Parathyroid adenoma (tissue), 2 donors: ENCODE measurements at regions not wholly inside any gene's neighbourhood (a gene's known extent, or its start where the extent isn't known, plus 50 kb on each side); places are given as distances from the start of the nearest gene placed in this dataset.

Experiments
- H2AFZ ChIP-seq: fragments of 300-600 bp; sonication (generic); one replicate; pipeline ENCODE4 v1.7.0; 2017; ENCODE audit warnings: antibody characterized with exemption, mild to moderate bottlenecking
- H3K27ac ChIP-seq: fragments of 300-600 bp; sonication (generic); one replicate; pipeline ENCODE4 v1.7.0; 2017
- H3K27me3 ChIP-seq: fragments of 300-600 bp; sonication (generic); one replicate; pipeline ENCODE4 v1.7.0; 2017; ENCODE audit warnings: low read length; ENCODE audit not compliant: control insufficient read depth, insufficient read depth
- H3K36me3 ChIP-seq: fragments of 300-600 bp; sonication (generic); one replicate; pipeline ENCODE4 v1.7.0; 2017; ENCODE audit warnings: low read length; ENCODE audit not compliant: control insufficient read depth, insufficient read depth
- H3K4me1 ChIP-seq: fragments of 300-600 bp; sonication (generic); one replicate; pipeline ENCODE4 v1.7.0; 2017; ENCODE audit warnings: control low read depth
- H3K4me2 ChIP-seq: fragments of 300-600 bp; sonication (generic); one replicate; pipeline ENCODE4 v1.7.0; 2017; ENCODE audit warnings: low read length
- H3K4me3 ChIP-seq: fragments of 300-600 bp; sonication (generic); one replicate; pipeline ENCODE4 v1.7.0; 2017; ENCODE audit warnings: low read depth, low read length
- H3K79me2 ChIP-seq: fragments of 300-600 bp; sonication (generic); one replicate; pipeline ENCODE4 v1.7.0; 2017; ENCODE audit warnings: control low read depth
- H3K9ac ChIP-seq: fragments of 300-600 bp; sonication (generic); one replicate; pipeline ENCODE4 v1.7.0; 2017; ENCODE audit warnings: mild to moderate bottlenecking
- H3K9me3 ChIP-seq: fragments of 300-600 bp; sonication (generic); one replicate; pipeline ENCODE4 v1.7.0; 2017; ENCODE audit warnings: low read length; ENCODE audit not compliant: control insufficient read depth
- TF ChIP-seq, protein P1 (sequence below): fragments of 300-600 bp; sonication (generic); IDR thresholded peaks from one replicate; pipeline ENCODE4 v1.7.0; 2017; ENCODE audit warnings: antibody characterized with exemption, mild to moderate bottlenecking
- donor health status: primary hyperparathyroidism.

DNA sequence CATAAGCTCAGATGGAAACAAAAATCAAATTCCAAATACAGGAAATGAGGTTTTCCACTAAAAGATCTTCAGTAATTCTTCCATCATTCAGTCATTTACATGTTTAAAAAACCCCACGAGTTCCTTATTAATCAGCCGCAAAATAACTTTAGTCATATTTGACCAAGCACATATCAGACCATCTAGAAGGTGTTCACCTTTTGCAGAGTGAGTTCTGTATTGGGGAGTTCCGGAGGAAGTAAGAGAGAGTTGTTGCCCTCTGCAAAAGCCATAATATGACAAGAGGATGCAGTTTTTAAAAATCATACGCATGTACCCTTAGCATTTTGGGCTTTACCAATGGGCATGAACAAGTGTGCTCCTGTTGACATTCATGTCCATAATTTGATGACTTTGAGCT, 61.6 kb downstream of the CCR1 start:
- Histone ChIP-seq H3K9ac (no peak overlapping the region), H3K27me3 (no peaks in the 10 kb centered on the region), H3K36me3 (no peaks in the 10 kb centered on the region), H3K4me1 (no peaks in the 10 kb centered on the region), H3K79me2 (no peaks in the 10 kb centered on the region), H3K9me3 (no peaks in the 10 kb centered on the region), H3K4me2 (no peak overlapping the region), H3K27ac (no peak overlapping the region), H3K4me3 (no peak overlapping the region), H2AFZ (no peak overlapping the region)
- TF ChIP-seq, protein P1, sequence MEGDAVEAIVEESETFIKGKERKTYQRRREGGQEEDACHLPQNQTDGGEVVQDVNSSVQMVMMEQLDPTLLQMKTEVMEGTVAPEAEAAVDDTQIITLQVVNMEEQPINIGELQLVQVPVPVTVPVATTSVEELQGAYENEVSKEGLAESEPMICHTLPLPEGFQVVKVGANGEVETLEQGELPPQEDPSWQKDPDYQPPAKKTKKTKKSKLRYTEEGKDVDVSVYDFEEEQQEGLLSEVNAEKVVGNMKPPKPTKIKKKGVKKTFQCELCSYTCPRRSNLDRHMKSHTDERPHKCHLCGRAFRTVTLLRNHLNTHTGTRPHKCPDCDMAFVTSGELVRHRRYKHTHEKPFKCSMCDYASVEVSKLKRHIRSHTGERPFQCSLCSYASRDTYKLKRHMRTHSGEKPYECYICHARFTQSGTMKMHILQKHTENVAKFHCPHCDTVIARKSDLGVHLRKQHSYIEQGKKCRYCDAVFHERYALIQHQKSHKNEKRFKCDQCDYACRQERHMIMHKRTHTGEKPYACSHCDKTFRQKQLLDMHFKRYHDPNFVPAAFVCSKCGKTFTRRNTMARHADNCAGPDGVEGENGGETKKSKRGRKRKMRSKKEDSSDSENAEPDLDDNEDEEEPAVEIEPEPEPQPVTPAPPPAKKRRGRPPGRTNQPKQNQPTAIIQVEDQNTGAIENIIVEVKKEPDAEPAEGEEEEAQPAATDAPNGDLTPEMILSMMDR = no peak

DNA sequence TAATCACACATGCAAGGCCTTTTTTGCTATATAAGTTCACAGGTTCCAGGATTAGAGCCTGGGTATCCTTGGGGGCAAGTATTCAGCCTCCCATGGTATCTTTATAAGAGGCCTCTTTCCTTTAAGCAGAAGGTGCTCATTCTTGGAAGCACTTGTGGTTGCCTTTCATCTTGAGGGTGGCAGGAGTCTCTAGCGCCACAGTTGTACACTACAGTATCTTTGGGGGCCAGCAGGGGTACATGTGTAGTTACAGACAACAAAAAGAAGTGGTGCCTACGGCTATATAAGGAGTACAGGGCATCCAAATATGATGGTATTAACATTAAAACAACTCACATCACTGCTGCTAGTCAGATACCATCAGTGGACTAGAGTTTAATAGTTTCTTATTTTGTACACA, 62.1 kb downstream of the CCR1 start:
- TF ChIP-seq, protein P1 = no peak
- H2AFZ ChIP-seq = no peak overlapping the region
- H3K9ac ChIP-seq = no peak overlapping the region
- no peaks in the 10 kb centered on the region for H3K27me3 ChIP-seq
- no peaks in the 10 kb centered on the region for H3K79me2 ChIP-seq
- H3K27ac ChIP-seq = no peak overlapping the region
- no peaks in the 10 kb centered on the region for H3K36me3 ChIP-seq
- H3K4me3 ChIP-seq = no peak overlapping the region
- no peaks in the 10 kb centered on the region for H3K9me3 ChIP-seq
- H3K4me2 ChIP-seq = no peak overlapping the region
- no peaks in the 10 kb centered on the region for H3K4me1 ChIP-seq

DNA sequence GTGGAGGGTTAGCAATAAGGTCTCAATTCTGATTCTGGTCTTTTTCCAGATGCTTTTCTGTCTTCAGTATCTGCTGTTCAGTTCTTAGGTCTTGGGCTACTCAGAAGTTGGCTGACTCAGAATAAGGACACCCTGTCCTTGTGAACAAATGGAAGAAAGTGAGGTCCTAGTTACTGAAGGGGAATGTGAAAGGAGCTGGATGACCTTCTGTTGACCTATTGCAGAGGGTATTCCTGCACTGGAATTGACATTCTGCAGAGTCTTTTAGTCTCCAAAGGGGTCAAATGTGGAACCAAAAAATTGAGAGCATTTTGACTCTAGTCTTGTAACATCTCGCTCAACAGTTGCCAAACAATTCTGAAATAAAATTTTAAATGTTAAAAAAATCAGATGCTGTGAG, 63.0 kb downstream of the CCR1 start:
- Histone ChIP-seq H3K27me3 (no peaks in the 10 kb centered on the region), H2AFZ (no peak overlapping the region), H3K4me3 (no peak overlapping the region), H3K79me2 (no peaks in the 10 kb centered on the region), H3K4me1 (no peaks in the 10 kb centered on the region), H3K4me2 (no peak overlapping the region), H3K9ac (no peak overlapping the region), H3K36me3 (no peaks in the 10 kb centered on the region), H3K27ac (no peak overlapping the region), H3K9me3 (no peaks in the 10 kb centered on the region)
- TF ChIP-seq, protein P1 = no peak

DNA sequence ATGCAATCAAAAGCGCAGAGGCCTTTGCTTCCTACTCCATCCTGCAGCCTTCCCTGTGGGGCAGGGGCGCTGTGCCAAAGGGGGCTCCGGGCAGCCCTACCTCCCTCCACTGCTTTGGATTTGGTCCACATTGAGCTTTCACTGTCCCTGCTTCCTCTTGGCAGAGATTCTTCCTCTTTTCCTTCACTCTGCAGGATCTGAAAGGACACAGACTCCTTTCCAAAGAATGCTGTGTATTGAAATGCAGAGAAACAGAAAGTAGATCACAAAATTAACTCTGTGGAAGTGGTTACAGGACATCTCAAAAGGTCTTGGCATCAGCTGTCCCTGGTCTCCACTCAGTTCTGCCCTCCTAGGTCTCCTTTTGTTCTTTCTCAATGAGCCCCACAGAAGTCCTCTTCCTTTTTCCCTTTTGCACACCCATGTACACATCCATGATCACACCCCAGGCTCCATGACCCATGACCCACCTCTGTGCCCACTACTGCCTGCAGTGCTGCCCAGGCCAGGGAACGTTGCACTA, 64.1 kb downstream of the CCR1 start:
- H3K9me3 ChIP-seq = no peaks in the 10 kb centered on the region
- TF ChIP-seq, protein P1 = no peak
- no peak overlapping the region for H3K4me2 ChIP-seq
- no peak overlapping the region for H2AFZ ChIP-seq
- no peak overlapping the region for H3K27ac ChIP-seq
- no peaks in the 10 kb centered on the region for H3K4me1 ChIP-seq
- no peak overlapping the region for H3K4me3 ChIP-seq
- no peaks in the 10 kb centered on the region for H3K79me2 ChIP-seq
- no peak overlapping the region for H3K9ac ChIP-seq
- H3K36me3 ChIP-seq = no peaks in the 10 kb centered on the region
- no peaks in the 10 kb centered on the region for H3K27me3 ChIP-seq

DNA sequence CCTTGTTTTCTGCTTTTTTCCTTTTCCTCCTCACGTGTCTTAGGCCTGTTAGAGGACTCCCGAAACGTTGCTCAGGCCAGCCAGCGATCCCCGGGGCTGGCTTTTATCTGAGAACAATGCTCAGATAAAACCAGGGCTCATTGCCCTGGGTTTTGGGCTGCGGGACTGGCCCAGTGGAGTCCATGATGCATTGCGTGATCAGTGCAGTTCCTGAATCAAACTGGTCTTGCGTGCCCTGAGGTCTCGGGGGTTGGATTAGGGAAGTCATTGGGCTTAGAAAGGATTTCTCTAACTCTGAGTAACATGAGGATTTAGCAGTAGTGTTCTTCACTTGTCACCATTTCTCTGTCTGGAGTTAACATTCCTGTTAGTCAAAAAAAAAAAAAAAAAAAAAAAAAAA, 66.3 kb downstream of the CCR1 start:
- Histone ChIP-seq H3K79me2 (no peaks in the 10 kb centered on the region), H3K4me3 (no peak overlapping the region), H3K27me3 (no peaks in the 10 kb centered on the region), H2AFZ (no peak overlapping the region), H3K4me1 (no peaks in the 10 kb centered on the region), H3K9me3 (no peaks in the 10 kb centered on the region), H3K9ac (no peak overlapping the region), H3K27ac (no peak overlapping the region), H3K4me2 (no peak overlapping the region), H3K36me3 (no peaks in the 10 kb centered on the region)
- TF ChIP-seq, protein P1 = no peak
